ENCODE measurements at regions not wholly inside any gene's neighbourhood (a gene's known extent, or its start where the extent isn't known, plus 50 kb on each side); places are given as distances from the start of the nearest gene placed in this dataset.
"Not testable (repeated sequence)": the region's sequence is repeated elsewhere in the genome, so short reads cannot be mapped to it uniquely, and the experiment has no call there.

- H3K27me3 ChIP-seq (ENCODE audit: control insufficient read depth, insufficient read depth, low read length) = no peaks in the 10 kb centered on the region
- TF ChIP-seq CTCF (IDR thresholded peaks at IDR 0.05) (no peak), POLR2AphosphoS5 (IDR thresholded peaks at IDR 0.05; ENCODE audit: low read depth, low read length) (no peak), TCF7L2 (IDR thresholded peaks at IDR 0.05; ENCODE audit: low read depth, low read length) (no peak), REST (IDR thresholded peaks at IDR 0.05; ENCODE audit: insufficient read depth in 1 of 2, low read depth in 2 of 2, low read length in 1 of 2) (no peak), SIN3A (IDR thresholded peaks at IDR 0.05; ENCODE audit: borderline replicate concordance, insufficient read depth, low read depth, low read length) (no peak)
- intact Hi-C loops (cut with micrococcal nuclease; ENCODE audit: unreplicated experiment) (no loop called here), in situ Hi-C loops (cut with HindIII; ENCODE audit: low pct_unique_long_range_greater_than_20kb, low sequenced_read_pairs) (no loop called here)
- no TSS peak for BruUV-seq (replicated peaks)
- ChIA-PET POLR2A (no interaction called here), CTCF (no interaction called here)
- no peak overlapping the region for H3K4me3 ChIP-seq (ENCODE audit: low read depth in 2 of 2, low read length in 2 of 2)
- no peaks in the 10 kb centered on the region for H3K36me3 ChIP-seq (ENCODE audit: control insufficient read depth, insufficient read depth, low read length)
- no peak for ATAC-seq
- H3K27ac ChIP-seq (ENCODE audit: low read length) = no peak overlapping the region
- no peak for DNase-seq (ENCODE audit: low read depth, low spot score)
- no peaks in the 10 kb centered on the region for H3K4me1 ChIP-seq (ENCODE audit: control insufficient read depth, insufficient read depth, low read length)
- no peaks in the 10 kb centered on the region for H3K9me3 ChIP-seq (ENCODE audit: control insufficient read depth, insufficient read depth, low read depth, low read length)
These were observed 769.1 kb upstream of the CDH8 start for GRCh38 chr16:62805221-62805857.

- TF ChIP-seq POLR2AphosphoS5 (IDR thresholded peaks at IDR 0.05; ENCODE audit: low read depth, low read length) (no peak), REST (IDR thresholded peaks at IDR 0.05; ENCODE audit: insufficient read depth in 1 of 2, low read depth in 2 of 2, low read length in 1 of 2) (no peak), CTCF (IDR thresholded peaks at IDR 0.05) (no peak), SIN3A (IDR thresholded peaks at IDR 0.05; ENCODE audit: borderline replicate concordance, insufficient read depth, low read depth, low read length) (no peak), TCF7L2 (IDR thresholded peaks at IDR 0.05; ENCODE audit: low read depth, low read length) (no peak)
- Histone ChIP-seq H3K4me3 (ENCODE audit: low read depth in 2 of 2, low read length in 2 of 2) (no peak overlapping the region), H3K27me3 (ENCODE audit: control insufficient read depth, insufficient read depth, low read length) (no peaks in the 10 kb centered on the region), H3K9me3 (ENCODE audit: control insufficient read depth, insufficient read depth, low read depth, low read length) (no peaks in the 10 kb centered on the region), H3K36me3 (ENCODE audit: control insufficient read depth, insufficient read depth, low read length) (no peaks in the 10 kb centered on the region), H3K4me1 (ENCODE audit: control insufficient read depth, insufficient read depth, low read length) (no peaks in the 10 kb centered on the region), H3K27ac (ENCODE audit: low read length) (no peak overlapping the region)
- CTCF ChIA-PET = no interaction called here
- in situ Hi-C loops (cut with HindIII; ENCODE audit: low pct_unique_long_range_greater_than_20kb, low sequenced_read_pairs) (no loop called here), intact Hi-C loops (cut with micrococcal nuclease; ENCODE audit: unreplicated experiment) (no loop called here)
- BruUV-seq (replicated peaks) = no TSS peak
- no peak for ATAC-seq
- POLR2A ChIA-PET = no interaction called here
- no peak for DNase-seq (ENCODE audit: low read depth, low spot score)
These were observed 758.5 kb upstream of the CDH8 start for GRCh38 chr16:62794724-62795123.

GRCh38 chr16:62780081-62780480 lies 743.8 kb upstream of the CDH8 start:
- intact Hi-C loops (cut with micrococcal nuclease; ENCODE audit: unreplicated experiment); H3K27me3 ChIP-seq (ENCODE audit: control insufficient read depth, insufficient read depth, low read length); DNase-seq (ENCODE audit: low read depth, low spot score); in situ Hi-C loops (cut with HindIII; ENCODE audit: low pct_unique_long_range_greater_than_20kb, low sequenced_read_pairs); H3K4me1 ChIP-seq (ENCODE audit: control insufficient read depth, insufficient read depth, low read length); H3K36me3 ChIP-seq (ENCODE audit: control insufficient read depth, insufficient read depth, low read length); CTCF ChIA-PET; H3K27ac ChIP-seq (ENCODE audit: low read length); ATAC-seq; POLR2A ChIA-PET; BruUV-seq (replicated peaks); H3K4me3 ChIP-seq (ENCODE audit: low read depth in 2 of 2, low read length in 2 of 2); H3K9me3 ChIP-seq (ENCODE audit: control insufficient read depth, insufficient read depth, low read depth, low read length): not testable (repeated sequence)
